Natural killer cell treated with Interleukin-12 subunit alpha and Interleukin-12 subunit beta and Interleukin-15 and Interleukin-18, amount 100 ng/mL, for 72 hours (primary cell): ENCODE measurements at regions not wholly inside any gene's neighbourhood (a gene's known extent, or its start where the extent isn't known, plus 50 kb on each side); places are given as distances from the start of the nearest gene placed in this dataset.

Source experiments
- ATAC-seq, 2 donors: fragments of 150-1000 bp; cut with Tn5 transposase in 1 of 2; sonication (Bioruptor Pico), chemical (Tn5 transposase) in 1 of 2; 2 replicates each; pipeline ENCODE4 v1.10.0; 2021
- DNase-seq: peaks from one replicate; pipeline ENCODE4 v3.0.0; 2022; ENCODE audit warnings: low spot score
- H3K27ac Mint-ChIP-seq, 2 donors: 1 replicate in 1 of 2; 2 replicates in 1 of 2; pipeline ENCODE4 v1.8.0; 2022; ENCODE audit warnings: mixed read lengths in 2 of 2, mild to moderate bottlenecking in 1 of 2, moderate library complexity in 1 of 2
- H3K27me3 Mint-ChIP-seq, 2 donors: 1 replicate in 1 of 2; 2 replicates in 1 of 2; pipeline ENCODE4 v1.8.0; 2022; ENCODE audit warnings: mixed read lengths in 2 of 2
- H3K36me3 Mint-ChIP-seq: one replicate; pipeline ENCODE4 v1.8.0; 2022; ENCODE audit warnings: mixed read lengths
- H3K4me1 Mint-ChIP-seq, 2 donors: 1 replicate in 1 of 2; 2 replicates in 1 of 2; pipeline ENCODE4 v1.8.0; 2022; ENCODE audit warnings: low read depth in 2 of 2, mixed read lengths in 2 of 2, mild to moderate bottlenecking in 1 of 2
- H3K4me3 Mint-ChIP-seq: one replicate; pipeline ENCODE4 v1.8.0; 2022; ENCODE audit warnings: mixed read lengths
- H3K9me3 Mint-ChIP-seq: 2 replicates; pipeline ENCODE4 v1.8.0; 2022; ENCODE audit warnings: mixed read lengths

DNA sequence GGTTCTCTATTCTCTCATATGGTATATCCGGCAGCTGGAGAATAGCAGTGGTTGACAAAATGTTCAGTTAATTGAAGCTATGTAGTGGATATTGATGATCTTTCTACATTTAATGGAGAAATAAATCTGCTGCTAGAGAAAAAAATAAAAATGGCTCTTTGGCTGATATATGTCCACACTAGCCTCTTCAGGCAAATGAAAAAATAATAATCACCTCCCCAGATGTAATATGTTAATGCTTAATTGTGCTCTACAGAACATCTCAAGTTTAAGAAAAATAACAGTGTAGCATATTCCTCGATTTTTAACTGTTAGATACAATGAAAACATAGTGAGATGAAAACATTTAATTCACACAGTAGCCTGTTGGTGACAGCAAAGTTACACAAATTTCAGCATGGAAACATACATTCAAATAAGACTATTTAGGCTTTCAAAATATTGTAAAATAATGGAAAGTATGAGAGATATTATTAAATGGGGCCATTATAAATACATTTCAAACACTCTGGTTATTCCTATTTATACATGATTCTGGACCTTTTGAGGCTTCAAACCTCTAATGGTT is 543.0 kb downstream of the MAT2B start:
- no peak overlapping the region for H3K4me3 Mint-ChIP-seq
- H3K9me3 Mint-ChIP-seq, result peaks cover 9% of the 10 kb centered on the region
- H3K4me1 Mint-ChIP-seq, result no peaks in the 10 kb centered on the region
- ATAC-seq, result no peak
- H3K36me3 Mint-ChIP-seq, result no peaks in the 10 kb centered on the region
- no peak for DNase-seq
- H3K27ac Mint-ChIP-seq, result no peak overlapping the region
- no peaks in the 10 kb centered on the region for H3K27me3 Mint-ChIP-seq

DNA sequence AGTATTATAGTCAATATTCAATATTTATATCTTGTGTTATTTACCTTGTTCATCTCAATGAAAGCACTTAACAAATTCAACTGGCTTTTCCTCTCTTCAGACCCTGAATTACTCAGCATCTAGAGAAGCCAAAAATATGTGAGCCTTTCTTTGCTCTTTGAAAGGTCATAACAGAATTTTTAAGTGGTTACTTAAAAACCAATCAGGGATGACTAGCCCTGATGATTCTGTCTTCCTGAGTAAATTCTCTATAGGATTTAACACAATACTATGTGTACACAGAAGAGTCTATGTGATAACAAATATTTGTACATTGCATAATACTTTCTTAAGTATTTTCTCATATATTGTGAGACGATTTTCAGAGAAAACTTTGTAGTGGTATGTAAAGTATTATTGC is 546.3 kb downstream of the MAT2B start:
- Mint-ChIP-seq H3K27me3 (no peaks in the 10 kb centered on the region), H3K27ac (no peak overlapping the region), H3K4me1 (no peaks in the 10 kb centered on the region), H3K36me3 (no peaks in the 10 kb centered on the region), H3K9me3 (peaks cover under 1% of the 10 kb centered on the region), H3K4me3 (no peak overlapping the region)
- no peak for ATAC-seq
- DNase-seq, result no peak

- Mint-ChIP-seq H3K27ac (no peak overlapping the region), H3K4me3 (no peak overlapping the region), H3K9me3 (no peaks in the 10 kb centered on the region), H3K4me1 (no peaks in the 10 kb centered on the region), H3K27me3 (no peaks in the 10 kb centered on the region), H3K36me3 (no peaks in the 10 kb centered on the region)
- ATAC-seq (no peak), DNase-seq (no peak)
Observed at GRCh38 chr5:164052536-164053093, 547.2 kb downstream of the MAT2B start.

- no peaks in the 10 kb centered on the region for H3K9me3 Mint-ChIP-seq
- H3K36me3 Mint-ChIP-seq, result no peaks in the 10 kb centered on the region
- no peak overlapping the region for H3K4me3 Mint-ChIP-seq
- DNase-seq, result no peak
- no peak overlapping the region for H3K27ac Mint-ChIP-seq
- no peak for ATAC-seq
- no peaks in the 10 kb centered on the region for H3K4me1 Mint-ChIP-seq
- H3K27me3 Mint-ChIP-seq, result no peaks in the 10 kb centered on the region
Observed at GRCh38 chr5:164053123-164053522, 547.7 kb downstream of the MAT2B start.

- Mint-ChIP-seq H3K27ac (no peak overlapping the region), H3K27me3 (no peaks in the 10 kb centered on the region), H3K36me3 (no peaks in the 10 kb centered on the region), H3K4me1 (no peaks in the 10 kb centered on the region), H3K9me3 (no peaks in the 10 kb centered on the region), H3K4me3 (no peak overlapping the region)
- ATAC-seq (no peak), DNase-seq (no peak)
Observed at GRCh38 chr5:164054461-164054860, 549.0 kb downstream of the MAT2B start.

GRCh38 chr5:164057121-164057520 is 551.7 kb downstream of the MAT2B start:
- no peak for ATAC-seq
- Mint-ChIP-seq H3K9me3 (no peaks in the 10 kb centered on the region), H3K4me1 (no peaks in the 10 kb centered on the region), H3K27ac (no peak overlapping the region), H3K4me3 (no peak overlapping the region), H3K27me3 (no peaks in the 10 kb centered on the region), H3K36me3 (no peaks in the 10 kb centered on the region)
- DNase-seq, result no peak

- ATAC-seq (no peak), DNase-seq (no peak)
- H3K27me3 Mint-ChIP-seq, result no peaks in the 10 kb centered on the region
- H3K36me3 Mint-ChIP-seq, result no peaks in the 10 kb centered on the region
- no peaks in the 10 kb centered on the region for H3K9me3 Mint-ChIP-seq
- H3K4me3 Mint-ChIP-seq, result no peak overlapping the region
- no peak overlapping the region for H3K27ac Mint-ChIP-seq
- H3K4me1 Mint-ChIP-seq, result no peaks in the 10 kb centered on the region
Observed at GRCh38 chr5:164058621-164059020, 553.2 kb downstream of the MAT2B start.

- H3K27me3 Mint-ChIP-seq, result no peaks in the 10 kb centered on the region
- DNase-seq, result no peak
- no peaks in the 10 kb centered on the region for H3K4me1 Mint-ChIP-seq
- H3K36me3 Mint-ChIP-seq, result no peaks in the 10 kb centered on the region
- H3K27ac Mint-ChIP-seq, result no peak overlapping the region
- no peaks in the 10 kb centered on the region for H3K9me3 Mint-ChIP-seq
- H3K4me3 Mint-ChIP-seq, result no peak overlapping the region
- no peak for ATAC-seq
Observed at GRCh38 chr5:164059471-164059870, 554.1 kb downstream of the MAT2B start.

DNA sequence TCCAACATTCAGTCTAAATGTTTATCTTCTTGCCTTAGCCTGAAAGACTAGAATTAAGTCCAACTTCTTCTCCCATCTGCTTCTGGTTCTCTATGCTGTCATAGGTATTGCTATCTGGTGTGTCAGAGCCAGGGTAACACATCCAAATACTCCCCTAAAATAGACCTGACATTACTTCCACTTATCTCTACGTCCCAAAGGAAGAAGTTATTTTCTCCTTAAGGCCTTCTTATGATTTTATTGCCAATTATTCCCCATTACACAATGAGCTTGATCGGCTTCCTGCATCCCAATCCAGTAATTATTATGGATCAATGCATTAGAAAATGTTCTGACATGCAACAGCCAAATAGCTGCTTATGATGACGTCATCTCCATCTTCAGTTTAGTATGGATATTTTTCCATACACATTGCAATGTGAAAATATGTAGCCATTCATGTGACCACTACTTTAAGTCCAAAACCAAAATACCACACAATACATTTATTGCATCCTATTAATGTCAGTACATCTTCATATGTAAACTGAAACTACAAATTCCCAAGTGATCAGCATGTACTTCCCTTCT is 555.5 kb downstream of the MAT2B start:
- no peak for ATAC-seq
- no peaks in the 10 kb centered on the region for H3K9me3 Mint-ChIP-seq
- H3K4me1 Mint-ChIP-seq, result no peaks in the 10 kb centered on the region
- no peak for DNase-seq
- H3K4me3 Mint-ChIP-seq, result no peak overlapping the region
- no peak overlapping the region for H3K27ac Mint-ChIP-seq
- H3K27me3 Mint-ChIP-seq, result no peaks in the 10 kb centered on the region
- H3K36me3 Mint-ChIP-seq, result no peaks in the 10 kb centered on the region

- DNase-seq, result no peak
- ATAC-seq, result no peak
- Mint-ChIP-seq H3K27ac (no peak overlapping the region), H3K9me3 (no peaks in the 10 kb centered on the region), H3K27me3 (no peaks in the 10 kb centered on the region), H3K36me3 (no peaks in the 10 kb centered on the region), H3K4me1 (no peaks in the 10 kb centered on the region), H3K4me3 (no peak overlapping the region)
Observed at GRCh38 chr5:164062304-164062703, 556.9 kb downstream of the MAT2B start.

DNA sequence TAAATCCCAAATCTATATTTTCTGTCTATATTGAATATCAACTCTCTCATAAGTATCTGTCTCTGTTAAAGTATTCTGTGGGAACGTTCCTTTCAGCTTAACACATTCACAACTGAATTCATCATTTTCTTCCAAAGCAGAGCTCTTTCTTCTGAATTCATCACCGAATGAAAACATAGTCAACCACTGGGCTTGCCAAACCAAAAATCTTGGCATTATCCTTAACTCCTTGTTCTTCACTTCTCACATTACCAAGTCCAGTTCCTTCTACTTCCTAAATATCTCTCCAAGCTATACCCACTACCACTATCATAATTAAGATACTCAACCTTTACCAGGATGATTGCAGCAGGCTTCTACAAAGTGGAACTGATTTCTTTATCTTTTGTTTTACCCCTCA is 559.8 kb downstream of the MAT2B start:
- H3K9me3 Mint-ChIP-seq, result no peaks in the 10 kb centered on the region
- no peak overlapping the region for H3K27ac Mint-ChIP-seq
- H3K36me3 Mint-ChIP-seq, result no peaks in the 10 kb centered on the region
- no peaks in the 10 kb centered on the region for H3K4me1 Mint-ChIP-seq
- H3K4me3 Mint-ChIP-seq, result no peak overlapping the region
- ATAC-seq (no peak), DNase-seq (no peak)
- no peaks in the 10 kb centered on the region for H3K27me3 Mint-ChIP-seq

DNA sequence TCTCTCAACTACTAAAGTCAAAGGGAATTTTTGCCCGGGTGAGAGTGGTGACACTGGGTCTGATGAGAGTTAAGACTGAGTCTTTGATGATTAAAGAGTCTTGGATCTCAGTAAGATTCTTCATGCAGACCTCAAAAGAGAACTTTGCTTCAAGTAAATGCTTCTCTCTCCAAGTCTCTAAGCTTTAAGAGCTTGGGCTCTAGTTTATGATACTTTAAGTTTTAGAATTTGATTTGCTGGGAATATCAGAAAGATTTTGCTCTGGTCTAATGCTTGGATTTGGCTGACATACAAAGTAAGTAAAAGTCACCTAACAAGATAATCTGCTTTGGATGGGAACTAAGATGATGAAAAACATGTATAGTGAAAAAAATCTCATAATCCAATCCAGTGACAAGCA is 566.3 kb downstream of the MAT2B start:
- Mint-ChIP-seq H3K27me3 (peaks cover 0 to 5% of the 10 kb centered on the region in 2 donors), H3K4me1 (no peaks in the 10 kb centered on the region), H3K27ac (no peak overlapping the region), H3K9me3 (no peaks in the 10 kb centered on the region), H3K4me3 (no peak overlapping the region), H3K36me3 (no peaks in the 10 kb centered on the region)
- DNase-seq, result no peak
- ATAC-seq, result no peak

- ATAC-seq, result no peak
- Mint-ChIP-seq H3K27ac (no peak overlapping the region), H3K36me3 (no peaks in the 10 kb centered on the region), H3K4me3 (no peak overlapping the region), H3K27me3 (peaks cover 0 to 5% of the 10 kb centered on the region in 2 donors), H3K4me1 (no peaks in the 10 kb centered on the region), H3K9me3 (no peaks in the 10 kb centered on the region)
- no peak for DNase-seq
Observed at GRCh38 chr5:164073081-164073480, 567.7 kb downstream of the MAT2B start.

DNA sequence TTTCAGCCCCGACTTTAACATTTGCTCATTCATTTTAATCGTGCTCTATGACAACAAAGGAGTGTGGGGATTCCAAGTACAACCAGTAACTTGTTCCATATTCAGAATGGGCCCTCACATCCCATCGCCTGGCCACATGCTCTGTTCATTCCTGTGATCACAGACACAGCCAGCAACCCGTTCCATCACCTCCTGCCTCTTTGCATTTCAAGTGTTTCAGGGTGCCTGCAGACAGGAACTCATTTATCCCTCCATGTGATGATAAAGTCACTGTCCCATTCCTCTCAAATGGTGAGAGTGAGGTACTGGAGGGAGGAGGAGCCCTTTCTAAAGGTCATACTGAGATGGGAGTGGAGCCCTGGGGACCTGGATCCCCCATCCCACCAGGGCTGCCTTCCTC is 571.1 kb downstream of the MAT2B start:
- Mint-ChIP-seq H3K4me3 (no peak overlapping the region), H3K36me3 (no peaks in the 10 kb centered on the region), H3K9me3 (no peaks in the 10 kb centered on the region), H3K27me3 (peaks cover 0 to 5% of the 10 kb centered on the region in 2 donors), H3K27ac (no peak overlapping the region), H3K4me1 (no peaks in the 10 kb centered on the region)
- DNase-seq, result no peak
- no peak for ATAC-seq

- no peaks in the 10 kb centered on the region for H3K36me3 Mint-ChIP-seq
- H3K4me3 Mint-ChIP-seq, result no peak overlapping the region
- peaks cover 7% of the 10 kb centered on the region for H3K9me3 Mint-ChIP-seq
- DNase-seq (no peak), ATAC-seq (no peak)
- H3K27ac Mint-ChIP-seq, result no peak overlapping the region
- no peaks in the 10 kb centered on the region for H3K4me1 Mint-ChIP-seq
- no peaks in the 10 kb centered on the region for H3K27me3 Mint-ChIP-seq
Observed at GRCh38 chr5:164090358-164090757, 584.9 kb downstream of the MAT2B start.
